Naive thymus-derived CD8-positive, alpha-beta T cell (primary cell): ENCODE measurements at regions not wholly inside any gene's neighbourhood (a gene's known extent, or its start where the extent isn't known, plus 50 kb on each side); places are given as distances from the start of the nearest gene placed in this dataset.

Experiments
- ATAC-seq, 2 donors: fragments of 150-1000 bp; cut with Tn5 transposase in 1 of 2; sonication (Bioruptor Pico), chemical (Tn5 transposase) in 1 of 2; 1 replicate in 1 of 2; 2 replicates in 1 of 2; pipeline ENCODE4 v1.10.0; 2021; ENCODE audit warnings: mild to moderate bottlenecking in 2 of 2, moderate library complexity in 2 of 2
- POLR2A ChIA-PET: fragments of 350-600 bp; sonication (Branson Sonifier 250); formaldehyde crosslinking; loops from one replicate; lab custom pipeline; 2021; ENCODE audit warnings: antibody characterized with exemption; lab: Charles Lee
- DNase-seq, 10 donors: peaks; one replicate each; pipeline versions ENCODE4 v3.0.0 to v3.0.0-alpha.2; 2020 to 2022
- H3K27ac Mint-ChIP-seq, 10 donors: one replicate each; pipeline ENCODE4 v1.8.0; 2020 to 2022; ENCODE audit warnings: mild to moderate bottlenecking in 10 of 10, mixed read lengths in 10 of 10, moderate library complexity in 4 of 10, inconsistent platforms in 1 of 10
- H3K27me3 Mint-ChIP-seq, 5 donors: one replicate each; pipeline ENCODE4 v1.8.0; 2021 to 2022; ENCODE audit warnings: mixed read lengths in 5 of 5
- H3K36me3 Mint-ChIP-seq, 3 donors: one replicate each; pipeline ENCODE4 v1.8.0; 2020 to 2022; ENCODE audit warnings: mixed read lengths in 3 of 3, mild to moderate bottlenecking in 2 of 3, inconsistent platforms in 1 of 3
- H3K4me1 Mint-ChIP-seq, 4 donors: one replicate each; pipeline ENCODE4 v1.8.0; 2021 to 2022; ENCODE audit warnings: mixed read lengths in 4 of 4
- H3K4me3 Mint-ChIP-seq, 10 donors: one replicate each; pipeline ENCODE4 v1.8.0; 2020 to 2022; ENCODE audit warnings: mild to moderate bottlenecking in 10 of 10, mixed read lengths in 10 of 10, moderate library complexity in 6 of 10, inconsistent platforms in 1 of 10
- H3K9me3 Mint-ChIP-seq, 9 donors: one replicate each; pipeline ENCODE4 v1.8.0; 2020 to 2022; ENCODE audit warnings: mixed read lengths in 9 of 9, mild to moderate bottlenecking in 3 of 9, inconsistent platforms in 1 of 9, moderate library complexity in 1 of 9

DNA sequence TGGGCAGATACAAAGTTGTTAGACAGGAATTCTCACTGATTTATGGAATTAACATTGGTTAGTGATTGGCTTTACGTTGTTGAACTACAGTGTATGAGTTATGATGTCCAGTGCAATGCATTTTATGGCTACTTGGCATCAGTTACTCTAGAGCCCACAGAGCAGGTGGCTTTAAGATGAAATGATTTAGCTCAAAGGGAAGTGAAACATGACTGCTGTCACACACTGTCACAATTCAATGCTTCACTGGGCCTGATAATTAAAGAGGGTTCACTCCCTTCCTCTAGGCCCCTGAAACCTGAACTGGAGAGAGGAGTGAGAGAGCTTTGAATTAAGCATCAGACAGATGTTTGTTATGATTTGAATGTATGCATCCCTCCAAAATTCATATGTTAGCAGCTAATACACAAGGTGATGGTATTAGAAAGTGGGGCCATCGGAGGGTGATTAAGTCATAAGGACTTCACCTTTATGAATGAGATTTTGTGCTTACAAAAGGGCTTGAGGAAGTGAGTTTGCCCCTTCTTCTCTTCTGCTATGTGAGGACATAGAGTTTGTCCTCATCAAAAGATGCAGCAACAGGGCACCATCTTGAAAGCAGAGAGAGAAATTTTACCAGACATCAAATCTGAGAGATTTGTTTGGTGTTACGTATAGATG, 175.8 kb upstream of the GRIN2B start:
- Mint-ChIP-seq H3K4me1 (peaks cover 0 to 25% (median 0%) of the 10 kb centered on the region in 4 donors), H3K27ac (peak overlapping the region in 1 of 10 donors; percentile 72), H3K4me3 (peak overlapping the region in 1 of 10 donors; percentile 46), H3K27me3 (peaks cover 0 to 11% (median 0%) of the 10 kb centered on the region in 5 donors), H3K36me3 (peaks cover 0 to 5% (median 1%) of the 10 kb centered on the region in 3 donors), H3K9me3 (peaks cover 0 to 8% (median 3%) of the 10 kb centered on the region in 9 donors)
- ATAC-seq, result peak in 1 of 2 donors; percentile 50
- POLR2A ChIA-PET, result no interaction called here
- DNase-seq, result peak in 1 of 10 donors; percentile 17

DNA sequence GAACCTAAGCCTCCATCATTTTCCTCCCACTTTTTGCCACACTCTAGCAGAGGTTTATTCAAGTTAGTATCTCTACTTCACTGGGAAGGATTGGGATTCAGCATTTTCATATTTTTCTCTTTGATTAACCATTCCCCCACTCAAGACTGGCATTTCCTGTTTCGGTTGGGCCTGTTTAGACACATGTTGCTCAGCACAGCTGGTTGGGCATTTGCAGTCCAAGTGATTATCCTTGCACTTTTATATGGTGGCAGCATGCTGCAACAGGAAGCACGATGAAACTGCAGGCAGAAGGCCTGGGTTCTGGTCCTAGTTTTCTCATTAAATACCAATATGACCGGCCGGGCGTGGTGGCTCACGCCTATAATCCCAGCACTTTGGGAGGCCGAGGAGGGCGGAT, 182.9 kb upstream of the GRIN2B start:
- Mint-ChIP-seq H3K4me3 (no peak overlapping the region), H3K4me1 (peaks cover 0 to 6% (median under 1%) of the 10 kb centered on the region in 4 donors), H3K9me3 (no peaks in the 10 kb centered on the region), H3K36me3 (no peaks in the 10 kb centered on the region), H3K27me3 (no peaks in the 10 kb centered on the region), H3K27ac (no peak overlapping the region)
- DNase-seq (no peak), ATAC-seq (no peak)
- POLR2A ChIA-PET, result no interaction called here

DNA sequence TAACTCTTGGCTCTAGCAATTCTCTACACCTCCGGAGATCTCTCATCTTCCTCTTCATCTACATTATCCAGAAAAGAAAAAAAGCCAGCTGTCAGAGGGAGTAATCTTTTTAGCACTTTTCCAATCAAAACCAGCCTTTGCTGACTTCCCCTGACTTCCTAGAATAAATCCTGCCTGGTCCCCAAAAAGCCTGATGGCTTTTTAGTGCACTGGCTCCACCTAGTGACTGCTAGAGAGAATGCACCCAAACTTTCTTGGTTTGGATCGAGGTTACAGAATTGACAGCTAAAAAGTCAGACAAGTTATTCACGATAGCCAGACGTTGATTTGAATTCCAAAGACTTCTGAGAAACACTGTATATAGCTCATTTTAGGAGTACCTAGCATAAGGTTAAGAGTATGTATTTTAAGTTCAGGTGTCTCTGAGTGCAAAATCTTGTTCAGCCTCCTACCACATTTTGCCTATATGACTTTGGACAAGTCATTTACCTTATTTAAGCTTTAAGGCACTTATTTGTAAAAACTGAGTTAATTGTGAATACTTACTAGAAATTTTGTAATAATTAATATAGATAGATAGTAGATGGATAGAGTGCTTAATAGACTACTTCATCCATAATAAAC, 185.7 kb upstream of the GRIN2B start:
- no peak overlapping the region for H3K27ac Mint-ChIP-seq
- H3K9me3 Mint-ChIP-seq, result no peaks in the 10 kb centered on the region
- no peak overlapping the region for H3K4me3 Mint-ChIP-seq
- no peak for ATAC-seq
- POLR2A ChIA-PET, result interaction anchor here (0.6 kb wide), 1 partner anchor 1381 kb away, joined by 3 read pairs; no protein-coding TSS in a partner anchor
- H3K27me3 Mint-ChIP-seq, result peaks cover 3 to 8% (median 8%) of the 10 kb centered on the region in 5 donors
- DNase-seq, result peak in 8 of 10 donors; percentile 5 to 38 (median 30)
- H3K4me1 Mint-ChIP-seq, result peaks cover 0 to 6% (median 4%) of the 10 kb centered on the region in 4 donors
- H3K36me3 Mint-ChIP-seq, result no peaks in the 10 kb centered on the region

DNA sequence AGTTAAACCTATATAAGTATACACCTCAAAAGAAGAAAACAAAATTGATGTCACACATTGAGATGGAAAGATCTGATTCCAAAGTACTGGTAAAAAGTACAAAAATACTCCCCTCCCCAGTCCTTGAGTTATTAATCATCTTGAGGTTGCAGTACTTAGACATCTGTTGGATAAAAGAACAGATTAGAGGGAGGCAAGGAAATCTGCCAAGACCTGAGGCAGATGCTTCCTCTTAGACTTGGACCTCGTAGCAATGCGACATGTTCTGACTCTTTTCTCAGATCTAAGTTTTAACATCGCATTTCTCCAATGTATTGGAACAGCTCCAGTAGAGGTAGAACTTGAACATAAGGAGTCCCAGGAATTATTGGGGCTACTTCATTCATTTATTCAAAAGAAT, 187.9 kb upstream of the GRIN2B start:
- no peak overlapping the region for H3K27ac Mint-ChIP-seq
- DNase-seq, result no peak
- H3K36me3 Mint-ChIP-seq, result no peaks in the 10 kb centered on the region
- H3K4me3 Mint-ChIP-seq, result no peak overlapping the region
- no peaks in the 10 kb centered on the region for H3K9me3 Mint-ChIP-seq
- POLR2A ChIA-PET, result no interaction called here
- ATAC-seq, result no peak
- H3K4me1 Mint-ChIP-seq, result peaks cover 0 to 6% (median 4%) of the 10 kb centered on the region in 4 donors
- peaks cover 3 to 13% (median 9%) of the 10 kb centered on the region in 5 donors for H3K27me3 Mint-ChIP-seq

DNA sequence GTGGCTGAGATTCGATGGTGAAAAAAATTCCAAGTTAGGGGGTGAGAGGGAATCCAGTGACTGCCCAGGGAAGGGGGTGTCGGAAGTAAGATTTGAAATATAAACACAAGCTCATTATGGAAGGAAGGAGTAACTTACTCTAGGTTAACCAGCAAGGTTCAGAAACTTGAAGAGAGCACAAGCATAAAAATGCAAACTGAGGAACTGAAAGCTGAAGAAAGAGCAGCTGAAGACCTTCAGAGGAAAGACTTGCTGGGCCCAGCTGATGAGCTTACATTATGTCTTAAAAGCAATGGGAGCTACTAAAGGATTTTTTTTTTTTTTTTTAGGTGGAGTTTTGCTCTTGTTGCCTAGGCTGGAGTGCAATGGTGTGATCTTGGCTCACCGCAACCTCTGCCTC, 189.7 kb upstream of the GRIN2B start:
- POLR2A ChIA-PET, result interaction anchor here (0.6 kb wide), 1 partner anchor 35 kb away, joined by 3 read pairs; no protein-coding TSS in a partner anchor
- Mint-ChIP-seq H3K4me3 (no peak overlapping the region), H3K9me3 (no peaks in the 10 kb centered on the region), H3K4me1 (peaks cover 0 to 6% (median 4%) of the 10 kb centered on the region in 4 donors), H3K36me3 (no peaks in the 10 kb centered on the region), H3K27me3 (peaks cover 3 to 13% (median 9%) of the 10 kb centered on the region in 5 donors), H3K27ac (no peak overlapping the region)
- DNase-seq (no peak), ATAC-seq (no peak)

DNA sequence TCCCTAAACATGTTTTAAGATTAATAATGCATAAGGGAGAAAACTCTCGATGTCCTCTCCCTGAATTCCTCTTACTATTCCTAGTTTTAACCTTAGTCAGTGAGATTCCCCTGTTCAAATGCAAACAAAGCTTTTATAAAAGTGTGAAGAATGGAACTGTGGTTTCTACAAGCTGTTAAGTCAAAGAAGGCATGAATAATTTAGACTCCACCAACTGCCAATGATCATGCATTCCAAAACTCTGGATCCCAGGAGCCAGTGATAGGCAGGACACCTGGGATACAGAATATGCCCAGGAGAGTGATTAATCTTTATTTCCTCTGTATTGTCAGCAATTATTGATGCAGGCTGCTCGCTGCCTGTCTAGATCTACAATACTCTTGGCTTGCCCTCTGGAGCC, 190.3 kb upstream of the ATF7IP start:
- ATAC-seq (no peak), DNase-seq (no peak)
- Mint-ChIP-seq H3K36me3 (no peaks in the 10 kb centered on the region), H3K4me1 (peaks cover 0 to 6% (median 0%) of the 10 kb centered on the region in 4 donors), H3K27ac (no peak overlapping the region), H3K4me3 (no peak overlapping the region), H3K27me3 (peaks cover 3 to 13% (median 9%) of the 10 kb centered on the region in 5 donors), H3K9me3 (no peaks in the 10 kb centered on the region)
- POLR2A ChIA-PET, result no interaction called here

DNA sequence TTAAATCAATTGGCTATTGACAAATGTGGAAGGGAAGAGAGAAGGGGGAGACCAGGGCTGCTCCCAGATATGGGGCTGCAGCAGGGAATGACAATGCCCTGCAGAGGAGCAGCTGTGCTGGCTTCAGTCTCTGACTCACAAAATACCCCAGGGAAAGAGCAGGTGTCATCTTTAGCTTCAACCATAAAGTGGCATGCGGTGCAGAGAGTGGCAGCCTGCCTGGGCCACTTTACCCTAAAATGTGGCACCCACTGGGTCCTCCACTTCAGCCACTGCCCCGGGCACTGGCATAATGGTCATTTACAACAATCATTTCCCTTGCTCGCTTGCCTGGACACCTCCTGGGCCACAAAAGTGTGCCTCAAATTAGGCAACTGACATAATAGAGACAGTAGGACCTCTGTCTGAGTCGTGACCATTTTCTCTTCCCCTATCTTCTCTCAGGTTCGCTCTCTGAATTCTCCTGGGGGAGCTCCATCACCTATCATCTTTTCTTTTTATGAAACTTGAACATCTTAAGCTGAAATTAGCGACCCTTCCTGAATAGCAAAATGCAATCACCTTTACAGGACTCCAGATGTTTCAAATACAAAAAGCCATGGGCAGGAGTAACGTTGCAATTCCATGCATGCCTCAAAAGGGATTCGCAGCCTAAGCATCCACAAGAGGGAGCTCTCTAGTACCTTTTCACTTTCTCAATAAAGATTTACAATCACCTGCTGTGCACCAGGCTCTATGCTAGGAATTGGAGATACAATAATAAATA, 179.9 kb upstream of the ATF7IP start:
- ATAC-seq (no peak), DNase-seq (peak in 4 of 10 donors; percentile 8 to 32 (median 23))
- H3K36me3 Mint-ChIP-seq, result no peaks in the 10 kb centered on the region
- peaks cover 3 to 32% (median 6%) of the 10 kb centered on the region in 5 donors for H3K27me3 Mint-ChIP-seq
- POLR2A ChIA-PET, result interaction anchor here (0.5 kb wide), 1 partner anchor 240 kb away, joined by 3 read pairs; no protein-coding TSS in a partner anchor
- peaks cover 0 to 7% (median 4%) of the 10 kb centered on the region in 4 donors for H3K4me1 Mint-ChIP-seq
- no peaks in the 10 kb centered on the region for H3K9me3 Mint-ChIP-seq
- H3K27ac Mint-ChIP-seq, result no peak overlapping the region
- peak overlapping the region in 1 of 10 donors; percentile 13 for H3K4me3 Mint-ChIP-seq

DNA sequence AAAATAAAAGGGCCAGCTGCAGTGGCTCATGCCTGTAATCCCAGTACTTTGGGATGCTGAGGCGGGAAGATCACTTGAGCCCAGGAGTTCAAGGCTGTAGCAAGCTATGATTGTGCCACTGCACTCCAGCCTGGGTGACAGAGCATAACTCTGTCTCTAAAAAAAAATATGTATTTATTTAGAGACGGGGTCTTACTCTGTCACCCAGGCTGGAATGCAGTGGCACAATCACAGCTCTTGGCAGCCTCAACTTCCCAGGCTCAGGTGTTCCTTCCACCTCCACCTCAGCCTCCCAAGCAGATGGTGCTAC, 179.3 kb upstream of the ATF7IP start:
- H3K9me3 Mint-ChIP-seq, result no peaks in the 10 kb centered on the region
- no peak for DNase-seq
- POLR2A ChIA-PET, result no interaction called here
- no peak overlapping the region for H3K27ac Mint-ChIP-seq
- peaks cover 3 to 32% (median 6%) of the 10 kb centered on the region in 5 donors for H3K27me3 Mint-ChIP-seq
- ATAC-seq, result no peak
- H3K4me1 Mint-ChIP-seq, result peaks cover 0 to 12% (median 4%) of the 10 kb centered on the region in 4 donors
- H3K36me3 Mint-ChIP-seq, result no peaks in the 10 kb centered on the region
- no peak overlapping the region for H3K4me3 Mint-ChIP-seq

DNA sequence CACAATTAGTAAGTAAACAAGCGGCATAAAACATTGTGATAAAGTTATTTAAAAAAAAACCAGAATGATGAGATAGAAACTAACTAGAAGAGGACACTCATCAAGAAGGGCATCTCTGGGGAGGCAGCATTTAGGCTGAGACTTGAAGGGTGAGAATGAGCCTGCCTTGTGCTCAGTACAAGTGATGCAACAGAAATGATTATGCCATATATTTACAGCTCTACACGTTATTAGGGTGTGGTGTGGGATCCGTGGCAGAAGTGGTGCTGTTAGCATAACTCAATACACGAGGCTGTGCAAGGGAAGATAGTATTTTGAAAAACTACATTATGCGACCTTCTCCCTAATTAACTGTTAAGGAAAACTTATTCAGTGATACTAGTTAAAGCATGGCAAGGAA, 178.5 kb upstream of the ATF7IP start:
- Mint-ChIP-seq H3K36me3 (peaks cover 0 to 3% (median 0%) of the 10 kb centered on the region in 3 donors), H3K27me3 (peaks cover 3 to 32% (median 6%) of the 10 kb centered on the region in 5 donors), H3K27ac (no peak overlapping the region), H3K4me3 (no peak overlapping the region), H3K9me3 (no peaks in the 10 kb centered on the region), H3K4me1 (peaks cover 0 to 20% (median 4%) of the 10 kb centered on the region in 4 donors)
- DNase-seq (no peak), ATAC-seq (no peak)
- POLR2A ChIA-PET, result no interaction called here

DNA sequence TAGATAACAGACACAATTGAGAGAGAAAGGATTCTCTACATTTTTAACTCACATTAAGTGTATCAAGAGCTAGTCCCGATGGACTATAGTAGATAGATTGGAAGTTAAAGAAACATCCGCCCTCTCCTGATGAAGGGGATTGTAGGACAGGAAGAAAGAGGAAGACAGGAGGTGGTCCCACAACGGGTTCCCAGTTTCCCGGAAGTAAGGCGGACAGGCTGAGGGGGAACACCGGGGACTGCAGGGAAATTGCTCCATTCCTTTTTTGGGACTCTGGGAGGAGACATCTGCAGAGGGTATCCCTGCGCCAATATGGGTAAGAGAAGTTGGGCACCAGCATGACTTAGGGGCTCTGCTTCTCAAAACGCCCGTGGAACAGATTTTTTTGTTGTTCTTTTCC, 177.5 kb upstream of the ATF7IP start:
- H3K4me3 Mint-ChIP-seq, result no peak overlapping the region
- no peak for ATAC-seq
- POLR2A ChIA-PET, result no interaction called here
- H3K27me3 Mint-ChIP-seq, result peaks cover 3 to 32% (median 6%) of the 10 kb centered on the region in 5 donors
- no peak for DNase-seq
- H3K4me1 Mint-ChIP-seq, result peaks cover 0 to 21% (median 4%) of the 10 kb centered on the region in 4 donors
- no peaks in the 10 kb centered on the region for H3K9me3 Mint-ChIP-seq
- no peak overlapping the region for H3K27ac Mint-ChIP-seq
- H3K36me3 Mint-ChIP-seq, result peaks cover 0 to 3% (median 0%) of the 10 kb centered on the region in 3 donors

DNA sequence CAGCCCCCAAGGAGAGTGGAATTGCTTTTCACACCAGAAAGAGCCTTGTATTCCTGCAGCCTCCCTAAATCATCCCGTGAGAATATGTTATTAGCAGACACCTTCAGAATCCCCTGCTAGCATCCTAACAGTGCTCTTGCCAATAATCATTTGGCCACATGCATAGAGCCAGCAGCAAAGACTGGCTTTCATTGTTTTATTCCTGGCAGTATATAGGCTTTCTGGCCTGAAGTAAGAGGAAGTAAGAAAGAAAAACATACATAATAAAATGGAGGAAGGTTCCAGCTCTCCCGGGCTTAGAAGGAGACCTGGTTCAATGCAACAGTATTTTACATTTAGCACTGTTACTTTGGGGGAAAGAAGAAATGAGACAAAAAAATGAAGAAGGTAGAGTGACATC, 176.7 kb upstream of the ATF7IP start:
- ATAC-seq, result no peak
- POLR2A ChIA-PET, result no interaction called here
- Mint-ChIP-seq H3K9me3 (no peaks in the 10 kb centered on the region), H3K4me3 (no peak overlapping the region), H3K4me1 (peaks cover 0 to 21% (median 4%) of the 10 kb centered on the region in 4 donors), H3K27me3 (peaks cover 4 to 32% (median 7%) of the 10 kb centered on the region in 5 donors), H3K27ac (no peak overlapping the region), H3K36me3 (peaks cover 0 to 3% (median 0%) of the 10 kb centered on the region in 3 donors)
- no peak for DNase-seq

DNA sequence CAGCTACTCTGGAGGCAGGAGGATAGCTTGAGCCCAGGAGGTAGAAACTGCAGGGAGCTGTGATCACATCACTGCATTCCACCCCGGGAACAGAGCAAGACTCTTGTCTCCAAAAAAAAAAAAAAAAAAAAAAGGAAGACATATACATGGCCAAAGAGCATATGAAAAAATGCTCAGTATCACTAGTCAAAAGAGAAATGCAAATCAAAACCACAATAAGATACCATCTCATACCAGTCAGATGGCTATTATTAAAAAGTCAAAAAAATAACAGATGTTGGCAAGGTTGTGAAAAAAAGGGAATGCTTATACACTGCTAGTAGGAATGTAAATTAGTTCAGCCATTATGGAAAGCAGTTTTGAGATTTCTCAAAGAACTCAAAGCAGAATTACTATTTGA, 174.8 kb upstream of the ATF7IP start:
- ATAC-seq (no peak), DNase-seq (no peak)
- no peak overlapping the region for H3K4me3 Mint-ChIP-seq
- POLR2A ChIA-PET, result no interaction called here
- H3K9me3 Mint-ChIP-seq, result no peaks in the 10 kb centered on the region
- H3K27ac Mint-ChIP-seq, result no peak overlapping the region
- peaks cover 4 to 26% (median 7%) of the 10 kb centered on the region in 5 donors for H3K27me3 Mint-ChIP-seq
- peaks cover 0 to 19% (median 3%) of the 10 kb centered on the region in 4 donors for H3K4me1 Mint-ChIP-seq
- peaks cover 0 to 3% (median 0%) of the 10 kb centered on the region in 3 donors for H3K36me3 Mint-ChIP-seq
